GM19351 (cell line): ENCODE measurements at regions not wholly inside any gene's neighbourhood (a gene's known extent, or its start where the extent isn't known, plus 50 kb on each side); places are given as distances from the start of the nearest gene placed in this dataset.
A peak's percentile ranks its signal among the peaks of the same experiment; 100 is the strongest.
"Not testable (repeated sequence)": the region's sequence is repeated elsewhere in the genome, so short reads cannot be mapped to it uniquely, and the experiment has no call there.

Experiments used
- ATAC-seq: cut with Tn5 transposase; IDR thresholded peaks from one replicate; pipeline ENCODE4 v1.9.1; 2021; ENCODE audit warnings: mild to moderate bottlenecking, moderate library complexity; ENCODE audit not compliant: unreplicated experiment

- peak; percentile 91 for ATAC-seq
Observed at GRCh38 chr6:101011186-101011585, 130.1 kb upstream of the ASCC3 start.

- no peak for ATAC-seq
Observed at GRCh38 chr6:101013612-101014195, 132.6 kb upstream of the ASCC3 start.

GRCh38 chr6:101015541-101015940, 134.4 kb upstream of the ASCC3 start:
- no peak for ATAC-seq

- ATAC-seq, result no peak
Observed at GRCh38 chr6:101016163-101016562, 135.0 kb upstream of the ASCC3 start.

- no peak for ATAC-seq
Observed at GRCh38 chr6:101018157-101018556, 137.0 kb upstream of the ASCC3 start.

GRCh38 chr6:101021504-101021903, 140.4 kb upstream of the ASCC3 start:
- no peak for ATAC-seq

- ATAC-seq, result no peak
Observed at GRCh38 chr6:101042966-101043365, 161.8 kb upstream of the ASCC3 start.

- no peak for ATAC-seq
Observed at GRCh38 chr6:101058296-101058695, 177.2 kb upstream of the ASCC3 start.

GRCh38 chr6:101066481-101066880, 185.4 kb upstream of the ASCC3 start:
- ATAC-seq, result no peak

- no peak for ATAC-seq
Observed at GRCh38 chr6:101069191-101069795, 188.2 kb upstream of the ASCC3 start.

- ATAC-seq, result no peak
Observed at GRCh38 chr6:101070044-101070608, 189.0 kb upstream of the ASCC3 start.

GRCh38 chr6:101077344-101077743, 196.2 kb upstream of the ASCC3 start:
- ATAC-seq, result no peak

- ATAC-seq, result no peak
Observed at GRCh38 chr6:101079696-101080270, 198.7 kb upstream of the ASCC3 start.

GRCh38 chr6:101080597-101080996, 199.5 kb upstream of the ASCC3 start:
- no peak for ATAC-seq

GRCh38 chr6:101083533-101084175, 202.5 kb upstream of the ASCC3 start:
- ATAC-seq, result no peak

- no peak for ATAC-seq
Observed at GRCh38 chr6:101085327-101085726, 204.2 kb upstream of the ASCC3 start.

- ATAC-seq, result no peak
Observed at GRCh38 chr6:101086473-101086872, 205.3 kb upstream of the ASCC3 start.

- no peak for ATAC-seq
Observed at GRCh38 chr6:101088594-101088993, 207.5 kb upstream of the ASCC3 start.

GRCh38 chr6:101089640-101090039, 208.5 kb upstream of the ASCC3 start:
- ATAC-seq, result no peak

- no peak for ATAC-seq
Observed at GRCh38 chr6:101090281-101090680, 209.2 kb upstream of the ASCC3 start.

GRCh38 chr6:101098605-101099004, 217.5 kb upstream of the ASCC3 start:
- ATAC-seq, result not testable (repeated sequence)

GRCh38 chr6:101102702-101103101, 221.6 kb upstream of the ASCC3 start:
- no peak for ATAC-seq
